PC-9 (cell line): ENCODE measurements at regions not wholly inside any gene's neighbourhood (a gene's known extent, or its start where the extent isn't known, plus 50 kb on each side); places are given as distances from the start of the nearest gene placed in this dataset.

ENCODE experiments used
- BruUV-seq: library from RNA; stranded (reverse); fragments of 400-500 nt; replicated peaks from 2 replicates; lab custom pipeline; 2021; lab: Mats Ljungman, UMichigan
- CTCF ChIA-PET: fragments of 300-600 bp; sonication (Branson Sonifier 250); formaldehyde crosslinking; loops from one replicate; lab custom pipeline; 2022; ENCODE audit warnings: antibody characterized with exemption; lab: Charles Lee
- POLR2A ChIA-PET: fragments of 300-600 bp; sonication (Branson Sonifier 250); formaldehyde crosslinking; loops from one replicate; lab custom pipeline; 2022; ENCODE audit warnings: antibody characterized with exemption; ENCODE audit not compliant: unreplicated experiment; lab: Charles Lee
- DNase-seq, 2 experiments: peaks; one replicate each; pipeline versions ENCODE4 v3.0.0 to v3.0.0-alpha.2; 2015 to 2022; ENCODE audit warnings: mixed read lengths in 1 of 2
- H2AFZ ChIP-seq: fragments of 200-600 bp; sonication (generic); 2 replicates; pipeline ENCODE4 v1.8.1; 2017; ENCODE audit warnings: antibody characterized with exemption
- H3F3A ChIP-seq: fragments of 200-600 bp; sonication (generic); 2 replicates; pipeline ENCODE4 v1.8.1; 2017; ENCODE audit warnings: antibody characterized with exemption, mild to moderate bottlenecking, low read depth; ENCODE audit not compliant: insufficient read depth
- H3K27ac ChIP-seq: fragments of 200-600 bp; sonication (generic); 2 replicates; pipeline ENCODE4 v1.6.1; 2016; ENCODE audit warnings: mixed run types
- H3K27me3 ChIP-seq: fragments of 200-600 bp; sonication (generic); 2 replicates; pipeline ENCODE4 v1.6.1; 2016; ENCODE audit warnings: low read depth, mixed run types; ENCODE audit not compliant: insufficient read depth
- H3K36me3 ChIP-seq: fragments of 200-600 bp; sonication (generic); 2 replicates; pipeline ENCODE4 v1.6.1; 2016; ENCODE audit warnings: low read depth, mixed run types
- H3K4me1 ChIP-seq: fragments of 200-600 bp; sonication (generic); replicated peaks from 2 replicates; pipeline ENCODE4 v1.6.1; 2016; ENCODE audit warnings: mixed run types; ENCODE audit not compliant: insufficient read depth
- H3K4me2 ChIP-seq: fragments of 200-600 bp; sonication (generic); 2 replicates; pipeline ENCODE4 v1.6.1; 2017; ENCODE audit warnings: mixed run types
- H3K4me3 ChIP-seq: fragments of 200-600 bp; sonication (generic); 2 replicates; pipeline ENCODE4 v1.6.1; 2016; ENCODE audit warnings: mixed run types
- H3K79me2 ChIP-seq: fragments of 200-600 bp; sonication (generic); 2 replicates; pipeline ENCODE4 v1.6.1; 2017; ENCODE audit warnings: low read depth, mixed run types
- H3K9me2 ChIP-seq: fragments of 200-600 bp; sonication (generic); 2 replicates; pipeline ENCODE4 v1.8.1; 2017; ENCODE audit warnings: mild to moderate bottlenecking; ENCODE audit not compliant: insufficient read depth
- H3K9me3 ChIP-seq: fragments of 200-600 bp; sonication (generic); 2 replicates; pipeline ENCODE4 v1.8.1; 2016; ENCODE audit warnings: low read depth; ENCODE audit not compliant: insufficient read depth
- H4K20me1 ChIP-seq: fragments of 200-600 bp; sonication (generic); 2 replicates; pipeline ENCODE4 v1.8.1; 2017; ENCODE audit not compliant: insufficient read depth
- CTCF ChIP-seq: fragments of 200-600 bp; sonication (generic); conservative IDR thresholded peaks from 2 replicates; pipeline ENCODE4 v1.6.1; 2017; ENCODE audit warnings: mixed run types, antibody characterized with exemption, mild to moderate bottlenecking, moderate library complexity
- EZH2 ChIP-seq: fragments of 200-600 bp; sonication (generic); IDR thresholded peaks from 2 replicates; pipeline ENCODE4 v1.8.0; 2017; ENCODE audit warnings: antibody characterized with exemption, low read depth
- intact Hi-C: fragments of 100-400 bp; cut with micrococcal nuclease; formaldehyde crosslinking; loops from one replicate; pipeline ENCODE4 v1.10.0; 2022; ENCODE audit not compliant: unreplicated experiment

- no peak overlapping the region for H2AFZ ChIP-seq
- H3K36me3 ChIP-seq = no peaks in the 10 kb centered on the region
- H3K4me1 ChIP-seq = peaks cover 57% of the 10 kb centered on the region
- ChIA-PET POLR2A (interaction anchor here (0.8 kb wide), 1 partner anchor 338 kb away, joined by 11 read pairs; no protein-coding TSS in a partner anchor), CTCF (no interaction called here)
- DNase-seq = peak; percentile 23 to 52
- H3K79me2 ChIP-seq = no peaks in the 10 kb centered on the region
- no peak overlapping the region for H3K4me3 ChIP-seq
- no peaks in the 10 kb centered on the region; the same call in 1 of the 2 replicates for H3K9me3 ChIP-seq
- H3K27ac ChIP-seq = no peak overlapping the region
- intact Hi-C loops = loop anchor here (5.0 kb wide), 2 partner anchors 367 to 452 kb away; no protein-coding TSS in a partner anchor
- H3K27me3 ChIP-seq = no peaks in the 10 kb centered on the region
- peak overlapping the region; percentile 20 for H3K4me2 ChIP-seq
- H3K9me2 ChIP-seq = no peaks in the 10 kb centered on the region
- no peaks in the 10 kb centered on the region for H4K20me1 ChIP-seq
- TF ChIP-seq CTCF (no peak), EZH2 (no peak)
- BruUV-seq = no TSS peak
- H3F3A ChIP-seq = peaks cover 34% of the 10 kb centered on the region; the same call in 1 of the 2 replicates
These were observed 129.8 kb upstream of the IL12B start for GRCh38 chr5:159459951-159460538.

GRCh38 chr5:159463590-159464321 lies 133.5 kb upstream of the IL12B start:
- no peak for TF ChIP-seq EZH2
- TF ChIP-seq CTCF = no peak
- Histone ChIP-seq H2AFZ (no peak overlapping the region), H3K27me3 (no peaks in the 10 kb centered on the region), H3K4me1 (peaks cover 40% of the 10 kb centered on the region), H3K36me3 (no peaks in the 10 kb centered on the region), H3K27ac (no peak overlapping the region), H3K4me3 (no peak overlapping the region), H3K9me3 (no peaks in the 10 kb centered on the region; the same call in 1 of the 2 replicates), H3K4me2 (peak overlapping the region; percentile 13), H3K9me2 (no peaks in the 10 kb centered on the region), H3K79me2 (no peaks in the 10 kb centered on the region), H4K20me1 (no peaks in the 10 kb centered on the region), H3F3A (peaks cover 21% of the 10 kb centered on the region; the same call in 1 of the 2 replicates)
- DNase-seq = peak; percentile 29 to 86
- CTCF ChIA-PET = no interaction called here
- POLR2A ChIA-PET = interaction anchor here (0.6 kb wide), 1 partner anchor 9 kb away, joined by 4 read pairs; no protein-coding TSS in a partner anchor
- no TSS peak for BruUV-seq
- intact Hi-C loops = loop anchor here (2.0 to 5.0 kb wide), 3 partner anchors 41 to 449 kb away; no protein-coding TSS in a partner anchor

- CTCF ChIA-PET = no interaction called here
- Histone ChIP-seq H3K9me2 (no peaks in the 10 kb centered on the region), H3K4me2 (no peak overlapping the region), H3K9me3 (no peaks in the 10 kb centered on the region), H2AFZ (no peak overlapping the region), H3K4me1 (peaks cover 30% of the 10 kb centered on the region), H3K27me3 (no peaks in the 10 kb centered on the region), H3F3A (peaks cover 21% of the 10 kb centered on the region; the same call in 1 of the 2 replicates), H4K20me1 (no peaks in the 10 kb centered on the region), H3K79me2 (no peaks in the 10 kb centered on the region), H3K36me3 (no peaks in the 10 kb centered on the region), H3K27ac (no peak overlapping the region), H3K4me3 (no peak overlapping the region)
- no TSS peak for BruUV-seq
- POLR2A ChIA-PET = no interaction called here
- TF ChIP-seq CTCF (no peak), EZH2 (no peak)
- intact Hi-C loops = no loop called here
- no peak for DNase-seq
These were observed 135.3 kb upstream of the IL12B start for GRCh38 chr5:159465604-159466003.
